HUES48 (cell line): ENCODE measurements at regions not wholly inside any gene's neighbourhood (a gene's known extent, or its start where the extent isn't known, plus 50 kb on each side); places are given as distances from the start of the nearest gene placed in this dataset.

ENCODE experiments used
- H3K27ac ChIP-seq: one replicate; pipeline ENCODE4 v1.7.0; 2013; ENCODE audit warnings: low read depth, low read length, inconsistent platforms
- H3K27me3 ChIP-seq: 2 replicates; pipeline ENCODE4 v1.6.1; 2013; ENCODE audit warnings: mild to moderate bottlenecking, low read length; ENCODE audit not compliant: control insufficient read depth, insufficient read depth
- H3K36me3 ChIP-seq: 2 replicates; pipeline ENCODE4 v1.6.1; 2013; ENCODE audit warnings: low read length; ENCODE audit not compliant: control insufficient read depth, insufficient read depth
- H3K4me1 ChIP-seq: 2 replicates; pipeline ENCODE4 v1.6.1; 2013; ENCODE audit warnings: mild to moderate bottlenecking, low read length; ENCODE audit not compliant: control insufficient read depth, insufficient read depth
- H3K4me3 ChIP-seq: 2 replicates; pipeline ENCODE4 v1.5.1; 2013; ENCODE audit warnings: mild to moderate bottlenecking, low read depth, low read length
- H3K9ac ChIP-seq: 2 replicates; pipeline ENCODE4 v1.6.1; 2013; ENCODE audit warnings: mild to moderate bottlenecking, low read depth, low read length, moderate library complexity
- H3K9me3 ChIP-seq: 2 replicates; pipeline ENCODE4 v1.6.1; 2013; ENCODE audit warnings: low read length; ENCODE audit not compliant: control insufficient read depth, insufficient read depth

DNA sequence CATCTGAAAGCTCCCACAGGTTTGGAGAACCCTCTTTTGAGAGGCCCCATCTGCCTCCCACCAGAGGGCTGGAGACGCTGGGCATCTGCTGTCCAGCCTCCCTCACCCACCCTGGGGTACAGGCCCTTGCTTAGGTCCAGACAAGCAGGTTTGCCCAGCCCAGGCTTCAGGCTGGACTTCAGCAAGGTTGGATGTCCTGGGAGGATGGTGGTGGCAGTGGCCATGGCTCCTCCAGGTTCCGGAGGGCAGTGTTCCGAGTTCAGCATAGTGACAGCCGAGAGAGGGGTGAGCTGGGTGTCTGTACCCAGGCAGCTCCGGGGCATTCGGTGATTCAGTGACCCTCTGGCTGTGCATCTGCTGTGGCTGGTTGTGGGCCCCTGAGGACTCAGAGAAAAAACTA is 58.2 kb upstream of the HDAC4 start:
- no peaks in the 10 kb centered on the region for H3K36me3 ChIP-seq
- no peak overlapping the region for H3K9ac ChIP-seq
- H3K4me1 ChIP-seq, result no peaks in the 10 kb centered on the region
- no peak overlapping the region for H3K4me3 ChIP-seq
- no peak overlapping the region for H3K27ac ChIP-seq
- H3K9me3 ChIP-seq, result 0 out of 2 replicates have a peak, but pooled peaks cover 8% of the 10 kb centered on the region
- H3K27me3 ChIP-seq, result no peaks in the 10 kb centered on the region

DNA sequence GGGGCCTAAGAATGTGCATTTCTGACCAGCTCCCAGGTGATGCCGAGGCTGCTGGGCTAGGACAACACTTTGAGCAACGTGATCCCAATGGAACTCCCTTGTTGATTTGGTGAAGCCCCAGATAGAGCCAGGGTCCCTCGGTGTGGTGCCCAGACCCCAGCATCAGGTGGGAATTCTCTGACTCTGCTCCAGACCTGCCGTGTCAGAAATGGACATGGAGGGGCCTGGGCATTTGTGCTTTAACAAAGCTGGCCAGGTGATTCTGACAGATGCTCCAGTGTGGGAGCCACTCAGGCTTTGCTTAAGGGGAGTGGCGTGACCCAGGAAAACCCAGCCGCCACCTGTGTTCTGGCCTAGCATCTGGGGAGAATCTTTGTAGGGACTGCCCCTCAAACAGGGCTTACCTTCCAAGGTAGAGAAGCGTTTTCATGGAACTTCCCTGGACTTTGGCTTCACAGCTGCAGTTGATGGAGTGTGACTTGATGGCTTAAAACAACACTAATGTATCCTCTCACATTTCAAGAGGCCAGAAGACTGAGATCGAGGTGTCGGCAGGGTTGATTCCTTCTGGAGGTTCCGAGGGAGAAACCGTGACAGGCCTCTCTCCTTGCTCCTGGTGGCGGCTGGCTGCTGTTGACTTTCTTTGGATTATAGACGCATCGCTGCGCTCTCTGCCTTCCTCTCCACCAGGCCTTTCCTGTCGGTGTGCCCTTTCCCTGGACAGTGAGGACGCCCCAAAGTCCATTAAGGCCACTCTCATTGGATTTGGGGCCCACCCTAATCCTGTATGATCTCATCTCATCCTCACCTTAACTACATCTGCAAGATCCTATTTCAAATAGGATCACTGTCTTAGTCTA is 57.0 kb upstream of the HDAC4 start:
- Histone ChIP-seq H3K27ac (no peak overlapping the region), H3K4me1 (no peaks in the 10 kb centered on the region), H3K9ac (no peak overlapping the region), H3K4me3 (no peak overlapping the region), H3K9me3 (peaks cover 14% of the 10 kb centered on the region), H3K36me3 (no peaks in the 10 kb centered on the region), H3K27me3 (no peaks in the 10 kb centered on the region)

DNA sequence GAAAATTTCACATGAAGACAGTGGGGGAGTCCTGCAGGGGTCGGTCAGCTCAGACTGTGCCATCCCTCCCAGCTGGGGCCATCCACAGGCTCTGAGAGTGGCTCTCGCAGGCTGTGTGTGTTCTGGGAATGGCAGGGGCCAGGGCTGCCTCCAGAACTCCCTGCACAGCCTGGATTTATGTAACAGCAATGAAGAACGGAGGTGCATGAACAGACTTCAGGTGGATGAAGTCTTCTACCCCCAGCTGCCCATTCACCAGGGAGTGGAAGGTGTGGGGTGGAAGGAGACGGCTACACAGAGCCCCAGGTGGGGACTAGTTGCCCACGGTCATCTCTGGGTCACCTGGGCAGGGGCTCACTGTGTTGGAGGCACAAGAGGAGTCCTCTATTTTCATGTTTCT is 56.1 kb upstream of the HDAC4 start:
- no peaks in the 10 kb centered on the region for H3K27me3 ChIP-seq
- H3K4me3 ChIP-seq, result no peak overlapping the region

DNA sequence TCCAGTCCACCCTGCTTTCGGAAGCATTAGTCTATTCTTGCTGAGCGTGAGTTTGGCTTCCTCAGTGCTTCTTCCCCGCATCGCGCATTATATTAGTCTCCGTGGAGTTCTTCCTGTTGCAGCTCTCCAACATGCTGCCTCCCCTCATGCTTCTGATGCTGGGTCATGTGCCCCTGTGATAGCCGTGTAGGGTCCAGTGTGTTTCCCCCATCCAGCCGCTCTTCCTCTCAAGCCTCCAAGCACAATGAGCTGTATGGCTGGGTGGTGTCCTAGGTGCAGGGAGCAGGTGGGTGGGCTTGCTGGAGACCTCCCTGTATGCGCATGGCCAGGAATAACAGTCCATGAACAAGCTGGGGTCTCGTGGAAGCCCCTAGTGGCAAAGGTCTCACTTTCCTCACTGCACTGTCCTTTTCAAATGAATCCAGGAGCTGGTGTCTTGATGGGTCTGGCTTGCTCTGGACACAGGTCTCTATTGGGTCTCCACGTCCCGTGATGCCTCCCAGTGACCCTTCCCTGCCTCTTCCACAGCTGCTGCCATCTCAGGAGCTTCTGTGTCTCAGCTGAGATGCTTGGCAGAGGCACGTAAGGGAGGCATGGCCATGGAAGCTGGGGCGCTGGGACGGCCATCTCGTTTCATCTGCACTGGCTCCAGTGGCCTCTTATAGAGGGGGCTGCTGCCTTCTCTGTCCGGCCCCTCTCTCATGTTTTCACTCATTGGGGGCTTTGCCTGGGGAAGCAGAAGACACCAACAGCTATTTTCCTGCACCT is 54.8 kb upstream of the HDAC4 start:
- H3K4me3 ChIP-seq, result no peak overlapping the region
- no peaks in the 10 kb centered on the region for H3K4me1 ChIP-seq
- peaks cover 31% of the 10 kb centered on the region for H3K9me3 ChIP-seq
- no peaks in the 10 kb centered on the region for H3K27me3 ChIP-seq
- H3K36me3 ChIP-seq, result no peaks in the 10 kb centered on the region
- no peak overlapping the region for H3K9ac ChIP-seq
- H3K27ac ChIP-seq, result no peak overlapping the region

More for the DNA sequence above, 56.1 kb upstream of the HDAC4 start:
- Histone ChIP-seq H3K9me3 (peaks cover 20% of the 10 kb centered on the region), H3K9ac (no peak overlapping the region), H3K36me3 (no peaks in the 10 kb centered on the region), H3K27ac (no peak overlapping the region), H3K4me1 (no peaks in the 10 kb centered on the region)

DNA sequence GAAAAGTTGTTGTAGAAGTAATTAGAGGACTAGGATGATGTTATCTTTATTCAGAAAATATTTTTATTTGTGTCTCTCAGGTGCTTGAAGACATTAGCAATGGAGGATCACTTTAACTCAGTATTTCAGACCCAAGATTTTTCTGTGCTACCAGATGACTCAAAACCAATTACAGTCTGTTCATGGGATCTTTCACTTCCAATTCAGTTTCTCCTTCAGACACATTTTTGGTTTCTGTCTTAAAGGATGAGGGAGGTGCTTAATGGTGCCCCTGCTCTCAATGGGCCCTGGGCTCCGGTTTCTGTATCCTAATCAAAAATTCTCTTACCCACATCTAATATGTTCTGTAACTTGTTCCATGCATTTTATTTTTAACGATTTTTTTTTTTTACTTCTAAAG is 53.7 kb upstream of the HDAC4 start:
- no peak overlapping the region for H3K4me3 ChIP-seq
- no peak overlapping the region for H3K27ac ChIP-seq
- H3K4me1 ChIP-seq, result no peaks in the 10 kb centered on the region
- H3K9ac ChIP-seq, result no peak overlapping the region
- no peaks in the 10 kb centered on the region for H3K27me3 ChIP-seq
- no peaks in the 10 kb centered on the region for H3K36me3 ChIP-seq
- peaks cover 31% of the 10 kb centered on the region for H3K9me3 ChIP-seq
